Neural cell (in vitro differentiated cells): ENCODE measurements at regions not wholly inside any gene's neighbourhood (a gene's known extent, or its start where the extent isn't known, plus 50 kb on each side); places are given as distances from the start of the nearest gene placed in this dataset.

Experiments
- CTCF ChIP-seq: fragments of 450-650 bp; IDR thresholded peaks from 2 replicates; pipeline ENCODE4 v1.5.1; 2014; ENCODE audit warnings: antibody characterized with exemption, mild to moderate bottlenecking, moderate library complexity; ENCODE audit not compliant: poor library complexity, severe bottlenecking
- EP300 ChIP-seq: fragments of 450-650 bp; conservative IDR thresholded peaks from 2 replicates; pipeline ENCODE4 v1.6.1; 2014; ENCODE audit warnings: antibody characterized with exemption, mild to moderate bottlenecking, moderate library complexity; ENCODE audit not compliant: poor library complexity, severe bottlenecking
- MXI1 ChIP-seq: fragments of 450-650 bp; conservative IDR thresholded peaks from 2 replicates; pipeline ENCODE4 v1.6.1; 2014; ENCODE audit warnings: antibody characterized with exemption, mild to moderate bottlenecking; ENCODE audit not compliant: poor library complexity, severe bottlenecking
- POLR2AphosphoS5 ChIP-seq: IDR thresholded peaks from 2 replicates; pipeline ENCODE4 v1.6.1; 2012
- RAD21 ChIP-seq: fragments of 450-650 bp; conservative IDR thresholded peaks from 2 replicates; pipeline ENCODE4 v1.6.1; 2014; ENCODE audit warnings: antibody characterized with exemption, mild to moderate bottlenecking, moderate library complexity

GRCh38 chr16:73383195-73383987 lies 335.5 kb upstream of the ZFHX3 start:
- no peak for TF ChIP-seq EP300
- no peak for TF ChIP-seq POLR2AphosphoS5
- TF ChIP-seq RAD21: no peak
- TF ChIP-seq CTCF: no peak
- TF ChIP-seq MXI1: no peak
